Activated CD8-positive, alpha-beta memory T cell treated with anti-CD3 and anti-CD28 coated beads, Interleukin-2, amount 50 U/mL, for 24 hours (primary cell): ENCODE measurements at regions not wholly inside any gene's neighbourhood (a gene's known extent, or its start where the extent isn't known, plus 50 kb on each side); places are given as distances from the start of the nearest gene placed in this dataset.
"Not testable (repeated sequence)": the region's sequence is repeated elsewhere in the genome, so short reads cannot be mapped to it uniquely, and the experiment has no call there.

ENCODE experiments used
- DNase-seq: peaks from one replicate; pipeline ENCODE4 v3.0.0-alpha.2; 2020; ENCODE audit errors: extremely low read depth

GRCh38 chr16:29328528-29328927 is 78.0 kb downstream of the NPIPB11 start:
- DNase-seq, result not testable (repeated sequence)

GRCh38 chr16:29327631-29328408 is 78.7 kb downstream of the NPIPB11 start:
- DNase-seq, result not testable (repeated sequence)

GRCh38 chr16:29326164-29327125 is 80.1 kb downstream of the NPIPB11 start:
- not testable (repeated sequence) for DNase-seq

- DNase-seq, result not testable (repeated sequence)
Measured at GRCh38 chr16:29323725-29324124, 82.8 kb downstream of the NPIPB11 start.

- no peak for DNase-seq
Measured at GRCh38 chr16:29321585-29321984, 84.9 kb downstream of the NPIPB11 start.

GRCh38 chr16:29321000-29321393 is 85.5 kb downstream of the NPIPB11 start:
- DNase-seq, result no peak

GRCh38 chr16:29320274-29320999 is 86.1 kb downstream of the NPIPB11 start:
- DNase-seq, result no peak

GRCh38 chr16:29319726-29320125 is 86.8 kb downstream of the NPIPB11 start:
- no peak for DNase-seq

- not testable (repeated sequence) for DNase-seq
Measured at GRCh38 chr16:29318561-29318968, 87.9 kb downstream of the NPIPB11 start.

- DNase-seq, result no peak
Measured at GRCh38 chr16:29318037-29318436, 88.5 kb downstream of the NPIPB11 start.

- DNase-seq, result no peak
Measured at GRCh38 chr16:29317269-29317668, 89.2 kb downstream of the NPIPB11 start.

GRCh38 chr16:29316761-29317183 is 89.7 kb downstream of the NPIPB11 start:
- DNase-seq, result no peak

- no peak for DNase-seq
Measured at GRCh38 chr16:29315916-29316517, 90.5 kb downstream of the NPIPB11 start.

GRCh38 chr16:29315046-29315445 is 91.5 kb downstream of the NPIPB11 start:
- no peak for DNase-seq

- DNase-seq, result no peak
Measured at GRCh38 chr16:29314292-29314934, 92.1 kb downstream of the NPIPB11 start.

GRCh38 chr16:29313559-29314048 is 92.9 kb downstream of the NPIPB11 start:
- DNase-seq, result no peak

- DNase-seq, result no peak
Measured at GRCh38 chr16:29312835-29313558, 93.5 kb downstream of the NPIPB11 start.

GRCh38 chr16:29312345-29312675 is 94.2 kb downstream of the NPIPB11 start:
- not testable (repeated sequence) for DNase-seq

GRCh38 chr16:29311461-29312344 is 94.8 kb downstream of the NPIPB11 start:
- DNase-seq, result no peak
